ENCODE measurements at regions not wholly inside any gene's neighbourhood (a gene's known extent, or its start where the extent isn't known, plus 50 kb on each side); places are given as distances from the start of the nearest gene placed in this dataset.

GRCh38 chr13:22495819-22496218 is 685.0 kb upstream of the SGCG start (continued):
- TF ChIP-seq CTCF (IDR thresholded peaks at IDR 0.05; ENCODE audit: control extremely low read depth in 1 of 3, insufficient read depth in 1 of 3, low read depth in 1 of 3, low read length in 3 of 3) (no peak), RAD21 (IDR thresholded peaks at IDR 0.05 in 1 of 2, conservative IDR thresholded peaks at IDR 0.05 in 1 of 2; ENCODE audit: low read depth in 2 of 2, low read length in 2 of 2) (no peak), SIRT6 (IDR thresholded peaks at IDR 0.05; ENCODE audit: low read length) (no peak), JUN (IDR thresholded peaks at IDR 0.05; ENCODE audit: low read depth, low read length) (no peak), SIX5 (IDR thresholded peaks at IDR 0.05; ENCODE audit: low read depth, low read length) (no peak), RXRA (IDR thresholded peaks at IDR 0.05; ENCODE audit: insufficient read depth, low read depth, low read length) (no peak), MAFK (IDR thresholded peaks at IDR 0.05; ENCODE audit: low read depth, low read length) (no peak)
